ENCODE measurements at regions not wholly inside any gene's neighbourhood (a gene's known extent, or its start where the extent isn't known, plus 50 kb on each side); places are given as distances from the start of the nearest gene placed in this dataset.

- peak; percentile 21 to 22 for DNase-seq
- Histone ChIP-seq H3K27ac (peak overlapping the region; percentile 59 to 65), H3K27me3 (no peaks in the 10 kb centered on the region), H3K36me3 (no peaks in the 10 kb centered on the region), H3K4me3 (no peak overlapping the region), H3K4me1 (peaks cover 4 to 14% of the 10 kb centered on the region in 2 donors), H3K9me3 (no peaks in the 10 kb centered on the region)
- intact Hi-C loops (cut with DNase I; ENCODE audit: low total_unique reads) = loop anchor here (5.0 kb wide), 1 partner anchor 58 kb away; no protein-coding TSS in a partner anchor
- TF ChIP-seq CTCF (IDR thresholded peaks at IDR 0.05) (no peak), POLR2A (IDR thresholded peaks at IDR 0.05) (no peak)
Measured at GRCh38 chr17:77490361-77491183, 349.8 kb downstream of the SEC14L1 start.

- Histone ChIP-seq H3K27ac (no peak overlapping the region), H3K4me3 (no peak overlapping the region), H3K27me3 (no peaks in the 10 kb centered on the region), H3K36me3 (no peaks in the 10 kb centered on the region), H3K4me1 (peaks cover 4 to 14% of the 10 kb centered on the region in 2 donors), H3K9me3 (no peaks in the 10 kb centered on the region)
- no peak for TF ChIP-seq POLR2A (IDR thresholded peaks at IDR 0.05)
- TF ChIP-seq CTCF (IDR thresholded peaks at IDR 0.05) = no peak
- peak; percentile 12 to 13 for DNase-seq
- intact Hi-C loops (cut with DNase I; ENCODE audit: low total_unique reads) = loop anchor here (5.0 kb wide), 1 partner anchor 60 kb away; no protein-coding TSS in a partner anchor
Measured at GRCh38 chr17:77491921-77492445, 351.2 kb downstream of the SEC14L1 start.

GRCh38 chr17:77492446-77493237 lies 351.9 kb downstream of the SEC14L1 start:
- Histone ChIP-seq H3K4me3 (no peak overlapping the region), H3K27me3 (no peaks in the 10 kb centered on the region), H3K4me1 (peaks cover 4 to 14% of the 10 kb centered on the region in 2 donors), H3K27ac (no peak overlapping the region), H3K36me3 (no peaks in the 10 kb centered on the region), H3K9me3 (no peaks in the 10 kb centered on the region)
- intact Hi-C loops (cut with DNase I; ENCODE audit: low total_unique reads) = loop anchor here (5.0 kb wide), 1 partner anchor 60 kb away; no protein-coding TSS in a partner anchor
- TF ChIP-seq CTCF (IDR thresholded peaks at IDR 0.05) = no peak
- peak; percentile 18 for DNase-seq

- Histone ChIP-seq H3K4me3 (no peak overlapping the region), H3K4me1 (peaks cover 4 to 14% of the 10 kb centered on the region in 2 donors), H3K27ac (peak overlapping the region in 1 of 2 donors; percentile 35), H3K36me3 (no peaks in the 10 kb centered on the region), H3K27me3 (no peaks in the 10 kb centered on the region), H3K9me3 (no peaks in the 10 kb centered on the region)
- TF ChIP-seq CTCF (IDR thresholded peaks at IDR 0.05) (no peak), POLR2A (IDR thresholded peaks at IDR 0.05) (no peak)
- intact Hi-C loops (cut with DNase I; ENCODE audit: low total_unique reads) = loop anchor here (5.0 kb wide), 1 partner anchor 61 kb away; no protein-coding TSS in a partner anchor
- peak in 1 of 2 donors; percentile 13 for DNase-seq
Measured at GRCh38 chr17:77493238-77493820, 352.6 kb downstream of the SEC14L1 start.
